Progenitor cell of endocrine pancreas (in vitro differentiated cells): ENCODE measurements at regions not wholly inside any gene's neighbourhood (a gene's known extent, or its start where the extent isn't known, plus 50 kb on each side); places are given as distances from the start of the nearest gene placed in this dataset.

Source experiments
- DNase-seq: peaks from one replicate; pipeline ENCODE4 v3.0.0; 2021; ENCODE audit warnings: low spot score; ENCODE audit not compliant: unreplicated experiment
- H3K27ac Mint-ChIP-seq: 2 replicates; pipeline ENCODE4 v1.8.0; 2021; ENCODE audit warnings: mild to moderate bottlenecking, moderate library complexity, mixed read lengths
- H3K27me3 Mint-ChIP-seq: 2 replicates; pipeline ENCODE4 v1.8.0; 2021; ENCODE audit warnings: mixed read lengths
- H3K36me3 Mint-ChIP-seq: 2 replicates; pipeline ENCODE4 v1.8.0; 2022; ENCODE audit warnings: mixed read lengths; ENCODE audit not compliant: insufficient read depth
- H3K4me1 Mint-ChIP-seq: 2 replicates; pipeline ENCODE4 v1.8.0; 2021; ENCODE audit warnings: low read depth, mixed read lengths
- H3K4me3 Mint-ChIP-seq: 2 replicates; pipeline ENCODE4 v1.8.0; 2021; ENCODE audit warnings: low read depth, mild to moderate bottlenecking, moderate library complexity, mixed read lengths
- H3K9me3 Mint-ChIP-seq: 2 replicates; pipeline ENCODE4 v1.8.0; 2021; ENCODE audit warnings: low read depth, mixed read lengths
- CTCF ChIP-seq: fragments of 200-600 bp; sonication (generic); IDR thresholded peaks from one replicate; pipeline ENCODE4 v1.5.0; 2021; ENCODE audit warnings: antibody characterized with exemption, mild to moderate bottlenecking; ENCODE audit not compliant: unreplicated experiment

- Mint-ChIP-seq H3K9me3 (peaks cover 7% of the 10 kb centered on the region), H3K27ac (no peak overlapping the region), H3K4me3 (no peak overlapping the region), H3K4me1 (peaks cover 5% of the 10 kb centered on the region), H3K36me3 (no peaks in the 10 kb centered on the region), H3K27me3 (no peaks in the 10 kb centered on the region)
- TF ChIP-seq CTCF: no peak
- DNase-seq: no peak
Measured at GRCh38 chr9:27856748-27857147, 283.5 kb upstream of the C9orf72 start.

GRCh38 chr9:27861887-27862286 is 288.6 kb upstream of the C9orf72 start:
- H3K36me3 Mint-ChIP-seq: no peaks in the 10 kb centered on the region
- DNase-seq: no peak
- H3K4me3 Mint-ChIP-seq: no peak overlapping the region
- peaks cover 7% of the 10 kb centered on the region for H3K9me3 Mint-ChIP-seq
- H3K4me1 Mint-ChIP-seq: peaks cover 7% of the 10 kb centered on the region
- no peak overlapping the region for H3K27ac Mint-ChIP-seq
- H3K27me3 Mint-ChIP-seq: no peaks in the 10 kb centered on the region
- TF ChIP-seq CTCF: no peak

GRCh38 chr9:27864644-27865438 is 291.6 kb upstream of the C9orf72 start:
- Mint-ChIP-seq H3K4me3 (no peak overlapping the region), H3K9me3 (no peaks in the 10 kb centered on the region), H3K36me3 (no peaks in the 10 kb centered on the region), H3K4me1 (peaks cover 4% of the 10 kb centered on the region), H3K27me3 (no peaks in the 10 kb centered on the region), H3K27ac (no peak overlapping the region)
- DNase-seq: no peak
- TF ChIP-seq CTCF: no peak

GRCh38 chr9:27866741-27867140 is 293.5 kb upstream of the C9orf72 start:
- peaks cover 4% of the 10 kb centered on the region for H3K4me1 Mint-ChIP-seq

GRCh38 chr9:27870404-27870803 is 297.1 kb upstream of the C9orf72 start:
- H3K4me1 Mint-ChIP-seq: peaks cover 2% of the 10 kb centered on the region
- TF ChIP-seq CTCF: no peak
- no peaks in the 10 kb centered on the region for H3K36me3 Mint-ChIP-seq
- H3K27me3 Mint-ChIP-seq: no peaks in the 10 kb centered on the region
- no peak overlapping the region for H3K27ac Mint-ChIP-seq
- DNase-seq: no peak
- H3K4me3 Mint-ChIP-seq: no peak overlapping the region
- H3K9me3 Mint-ChIP-seq: peaks cover 6% of the 10 kb centered on the region

More at GRCh38 chr9:27866741-27867140, 293.5 kb upstream of the C9orf72 start:
- DNase-seq: no peak
- TF ChIP-seq CTCF: no peak
- H3K27ac Mint-ChIP-seq: no peak overlapping the region
- H3K9me3 Mint-ChIP-seq: peaks cover 2% of the 10 kb centered on the region
- H3K4me3 Mint-ChIP-seq: no peak overlapping the region
- H3K27me3 Mint-ChIP-seq: no peaks in the 10 kb centered on the region
- no peaks in the 10 kb centered on the region for H3K36me3 Mint-ChIP-seq
